ENCODE measurements at regions not wholly inside any gene's neighbourhood (a gene's known extent, or its start where the extent isn't known, plus 50 kb on each side); places are given as distances from the start of the nearest gene placed in this dataset.

DNA sequence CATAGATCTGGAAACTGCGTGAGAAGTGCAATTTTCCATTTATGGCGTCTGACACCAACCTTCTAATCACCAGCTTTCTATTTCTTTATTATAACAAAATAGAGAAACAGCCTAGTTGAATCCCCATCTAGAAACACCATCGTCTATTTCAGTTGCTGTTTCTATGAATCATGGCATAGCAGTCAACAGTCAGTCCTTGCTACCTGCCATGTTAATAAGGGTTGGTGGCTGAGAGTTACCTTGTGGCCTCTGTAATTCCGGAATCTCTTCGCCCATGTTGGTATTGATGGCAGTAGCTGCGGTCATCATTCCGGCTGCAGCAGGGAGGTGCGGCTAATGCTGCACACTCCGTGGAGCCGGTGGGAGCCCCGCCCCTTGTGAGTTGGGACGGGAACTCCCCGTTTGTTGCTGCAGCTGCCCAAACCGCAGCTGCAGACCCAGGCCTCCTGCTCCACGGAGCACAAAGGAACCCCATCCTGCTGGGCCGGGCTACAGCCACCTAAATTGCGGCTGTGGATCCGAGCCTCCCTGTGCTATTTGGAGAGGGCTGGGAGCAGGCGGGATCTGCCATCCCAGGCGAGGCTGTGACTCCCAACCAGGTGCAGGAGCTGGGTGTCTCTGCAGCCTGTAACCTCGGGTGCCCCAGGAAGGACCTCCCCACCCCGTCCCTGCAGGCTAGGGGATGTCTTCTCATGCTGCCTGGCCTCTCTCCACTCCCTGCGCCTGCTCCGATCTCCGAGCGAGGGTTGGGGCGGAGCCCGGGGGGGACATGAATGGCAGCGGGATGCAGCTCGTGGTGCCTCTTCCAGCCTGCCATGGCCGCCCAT, 115.4 kb upstream of the STK26 start:
- no peak for DNase-seq

DNA sequence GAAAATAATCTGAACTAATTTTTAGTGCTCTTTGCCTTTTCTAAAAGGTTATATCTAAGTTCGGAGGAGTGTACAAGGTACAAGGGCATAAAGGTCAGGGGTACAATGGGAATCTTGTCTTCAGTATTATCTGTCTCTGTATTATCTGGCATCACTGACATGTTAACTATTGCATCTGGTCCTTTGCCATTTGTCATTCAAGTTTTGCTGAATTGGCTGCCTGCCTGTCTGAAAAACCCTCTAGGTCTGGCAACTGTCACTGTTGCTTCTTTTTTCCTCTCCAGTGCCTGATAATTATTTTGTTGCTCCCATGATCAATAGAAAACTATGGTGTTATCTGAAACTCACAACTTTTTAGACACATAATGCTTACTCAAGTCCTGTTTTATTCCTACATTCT, 112.5 kb upstream of the STK26 start:
- no peak for DNase-seq

DNA sequence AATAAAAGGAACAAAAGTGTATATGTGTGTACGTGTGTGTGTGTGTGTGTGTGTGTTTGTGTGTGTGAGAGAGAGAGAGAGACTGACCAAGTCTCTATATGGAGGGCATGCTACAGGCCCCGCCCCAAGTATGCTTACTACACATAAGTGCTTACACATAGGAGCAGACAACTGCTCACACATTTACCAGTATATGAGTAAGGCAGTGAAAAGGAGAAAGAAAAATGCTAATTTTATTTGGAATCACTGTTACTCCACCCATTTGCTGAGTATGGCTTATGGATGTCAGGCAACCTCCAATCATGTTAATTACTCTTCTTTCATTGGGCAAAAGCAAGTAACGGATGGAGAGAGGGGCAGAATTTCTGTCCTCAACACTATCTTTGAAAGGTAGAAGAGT, 107.6 kb upstream of the STK26 start:
- no peak for DNase-seq

DNA sequence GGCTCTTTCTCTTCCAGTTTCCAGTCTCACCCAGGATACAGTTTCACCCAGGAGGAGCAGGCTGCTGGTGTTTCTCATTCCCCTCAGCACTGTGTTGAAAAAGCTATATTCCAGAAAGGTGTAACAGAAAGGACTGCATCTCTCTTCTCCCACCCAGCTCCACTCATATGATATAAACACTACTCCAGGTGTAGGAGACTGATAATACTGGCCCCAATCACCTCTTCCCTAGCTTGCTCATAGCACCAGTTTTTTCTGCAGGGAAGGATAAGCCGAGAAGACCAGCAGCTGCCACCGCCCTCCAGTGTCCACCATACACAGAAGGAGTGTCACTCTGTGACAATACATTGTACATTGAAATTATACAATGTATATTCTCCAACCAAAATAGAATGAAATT, 105.5 kb upstream of the STK26 start:
- DNase-seq = no peak

DNA sequence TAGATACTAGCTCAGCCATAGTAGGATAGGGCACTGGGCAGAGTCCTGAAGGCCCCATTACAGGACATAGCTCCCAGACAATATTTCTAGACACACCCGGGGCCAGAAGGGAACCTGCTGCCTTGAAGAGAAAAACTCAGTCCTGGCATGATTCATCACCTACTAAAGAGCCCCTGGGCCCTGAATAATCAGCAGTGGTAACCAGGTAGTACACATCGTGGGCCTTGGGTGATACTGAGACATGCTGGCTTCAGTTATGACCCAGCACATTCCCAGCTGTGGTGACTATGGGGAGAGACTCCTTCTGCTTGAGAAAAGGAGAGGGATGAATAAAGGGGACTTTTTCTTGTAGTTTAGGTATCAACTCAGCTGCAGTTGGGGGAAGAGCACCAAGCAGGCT, 104.3 kb upstream of the STK26 start:
- no peak for DNase-seq

DNA sequence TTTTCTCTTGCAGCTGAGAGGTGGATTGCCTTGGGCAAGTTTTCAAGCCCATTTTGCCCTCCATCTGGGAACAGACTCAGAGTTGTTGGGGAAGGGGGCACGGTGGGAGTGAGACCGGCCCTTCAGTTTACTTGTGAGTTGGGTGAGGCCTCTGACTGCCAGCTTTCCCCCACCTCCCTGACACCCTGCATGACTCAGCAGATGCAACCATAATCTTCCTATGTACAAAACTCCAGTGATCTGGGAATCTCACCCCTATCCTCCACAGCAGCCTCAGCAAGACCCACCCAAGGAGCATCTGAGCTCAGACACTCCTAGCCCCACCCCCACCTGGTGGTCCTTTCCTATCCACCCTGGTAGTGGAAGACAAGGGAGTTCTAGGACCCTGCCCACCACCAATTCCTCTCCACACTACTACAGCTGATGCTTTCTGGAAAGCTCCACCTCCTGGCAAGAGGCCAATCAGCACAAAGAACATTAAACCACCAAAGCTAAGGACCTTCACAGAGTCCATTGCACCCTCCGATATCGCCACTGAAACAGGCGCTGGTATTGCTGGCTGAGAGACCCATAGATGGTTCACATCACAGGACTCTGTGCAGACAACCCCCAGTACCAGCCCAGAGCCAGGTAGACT, 99.4 kb upstream of the STK26 start:
- no peak for DNase-seq

DNA sequence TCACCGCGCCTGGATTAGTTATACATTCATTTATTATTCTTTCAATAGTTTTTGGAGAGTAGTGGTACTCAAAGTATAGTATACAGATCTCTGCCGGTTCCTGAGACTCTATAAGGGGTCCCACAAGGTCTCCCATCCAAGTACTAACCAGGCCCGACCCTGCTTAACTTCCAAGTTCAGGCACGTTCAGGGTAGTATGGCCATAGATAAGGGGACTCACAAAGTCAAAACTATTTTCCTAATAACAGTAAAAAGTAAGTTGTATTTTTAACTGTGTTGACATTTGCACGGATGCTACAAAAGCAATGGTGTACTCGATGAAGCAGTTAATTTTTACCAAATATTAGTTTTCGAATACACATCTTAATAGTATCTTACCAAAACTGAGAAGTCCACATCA, 84.4 kb upstream of the STK26 start:
- DNase-seq = no peak

DNA sequence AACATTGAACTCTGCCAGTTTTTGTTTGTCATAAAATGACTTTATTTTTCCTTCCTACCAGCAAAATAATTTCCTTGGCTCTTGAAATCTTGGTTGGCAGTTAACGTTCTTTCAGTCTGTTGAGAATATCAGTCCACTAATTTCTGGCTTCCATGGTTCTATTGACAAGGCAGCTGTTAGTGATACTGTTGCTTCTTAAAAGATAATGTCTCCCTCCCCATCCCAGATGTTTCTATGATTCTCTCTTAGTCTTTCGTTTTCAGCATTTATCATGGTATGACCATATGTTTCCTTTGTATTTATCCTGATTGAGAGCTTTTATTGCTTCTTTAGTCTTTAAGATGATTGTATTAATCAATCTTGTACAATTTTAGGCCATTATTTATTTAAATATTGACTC, 81.1 kb upstream of the STK26 start:
- DNase-seq = no peak

DNA sequence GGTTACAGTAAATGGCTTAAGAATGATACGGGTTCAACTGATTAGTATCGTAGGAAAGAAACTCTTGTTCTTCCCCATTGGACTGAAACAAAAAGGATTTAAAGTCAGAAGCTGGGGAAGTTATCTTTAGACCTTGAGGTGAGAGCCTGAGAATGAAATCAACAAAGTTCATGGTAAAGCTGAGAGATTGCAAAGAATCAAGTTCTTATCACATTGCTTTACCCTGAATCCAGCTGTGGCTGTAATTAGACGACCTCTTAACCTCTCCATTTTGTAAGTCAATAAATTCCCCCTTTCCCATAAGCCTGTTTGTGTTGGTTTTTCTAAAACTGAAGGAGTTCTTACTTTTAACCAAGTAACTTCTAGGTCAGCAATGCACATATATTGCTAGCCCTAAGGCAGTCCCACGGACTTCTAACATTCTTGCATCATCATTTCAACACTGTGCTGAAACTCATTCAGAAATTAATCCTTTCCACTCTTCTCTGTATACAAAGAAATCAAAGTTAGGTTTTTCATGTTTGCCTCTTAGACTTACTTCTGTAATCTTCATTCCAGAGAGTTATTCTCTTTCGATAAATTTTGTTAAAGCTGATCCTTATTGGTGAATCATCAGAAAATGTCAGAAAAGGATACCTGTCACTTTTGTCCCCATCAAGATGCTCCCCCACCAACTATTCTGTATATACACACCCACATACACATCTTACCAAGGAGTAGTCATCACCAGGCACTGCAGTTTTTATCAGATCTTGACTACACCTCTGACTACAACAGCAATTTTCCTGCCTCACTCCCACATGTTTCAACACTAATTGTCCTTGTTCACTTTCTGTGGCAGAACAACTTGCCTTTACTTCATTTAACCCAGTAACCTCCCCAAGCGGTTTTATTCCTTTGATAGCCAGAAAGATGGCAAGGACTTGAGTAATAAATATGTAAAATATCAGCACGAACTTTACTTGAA, 77.9 kb upstream of the STK26 start:
- no peak for DNase-seq

DNA sequence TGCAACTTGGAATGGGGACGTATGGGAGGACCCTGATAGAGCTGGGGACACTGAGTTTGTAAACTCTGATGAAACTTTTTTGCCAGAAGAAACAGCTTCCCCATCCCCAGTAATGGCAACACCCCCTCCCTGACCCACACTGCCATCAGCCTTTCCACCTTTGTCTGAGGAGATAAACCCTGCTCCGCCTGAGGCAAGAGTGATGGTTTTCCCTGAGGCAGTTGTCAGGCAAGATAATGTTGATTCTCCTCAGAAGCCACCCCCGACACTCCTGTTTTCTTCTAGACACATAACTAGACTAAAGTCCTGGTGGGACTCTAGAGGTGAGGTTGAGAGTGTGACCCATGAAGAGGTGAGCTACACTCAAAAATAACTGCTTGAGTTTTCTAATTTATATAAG, 71.9 kb upstream of the STK26 start:
- DNase-seq = no peak

DNA sequence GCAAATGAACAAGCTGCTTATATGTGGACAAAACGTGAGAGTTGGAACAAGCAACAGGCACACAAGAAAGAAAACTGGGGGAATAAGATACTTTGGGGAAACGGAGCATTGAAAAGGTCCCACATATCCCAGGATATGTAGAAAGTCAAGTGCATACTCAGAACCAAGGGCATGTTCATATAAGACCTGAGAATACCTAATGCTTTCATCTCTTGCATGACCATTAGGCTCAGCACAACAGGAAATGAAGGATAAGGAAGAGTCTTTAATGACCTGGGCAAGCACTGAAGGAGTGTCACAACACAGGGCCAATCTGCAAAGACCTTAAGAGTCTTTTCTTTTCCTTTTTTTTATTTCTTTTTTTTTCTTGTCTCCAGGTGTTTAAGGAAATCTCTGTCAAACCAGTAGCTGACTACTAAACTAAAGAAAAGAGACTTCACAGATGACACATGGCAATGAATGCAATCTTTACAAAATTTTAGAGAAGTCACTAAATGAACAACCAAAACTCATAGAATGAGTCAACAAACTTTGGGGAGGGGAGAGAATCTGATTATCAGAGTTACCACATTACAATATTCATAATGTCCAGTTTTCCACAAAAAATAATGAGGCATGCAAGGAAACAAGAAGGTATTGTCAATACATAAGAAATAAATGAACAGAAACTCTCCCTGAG, 67.9 kb upstream of the STK26 start:
- DNase-seq = no peak

DNA sequence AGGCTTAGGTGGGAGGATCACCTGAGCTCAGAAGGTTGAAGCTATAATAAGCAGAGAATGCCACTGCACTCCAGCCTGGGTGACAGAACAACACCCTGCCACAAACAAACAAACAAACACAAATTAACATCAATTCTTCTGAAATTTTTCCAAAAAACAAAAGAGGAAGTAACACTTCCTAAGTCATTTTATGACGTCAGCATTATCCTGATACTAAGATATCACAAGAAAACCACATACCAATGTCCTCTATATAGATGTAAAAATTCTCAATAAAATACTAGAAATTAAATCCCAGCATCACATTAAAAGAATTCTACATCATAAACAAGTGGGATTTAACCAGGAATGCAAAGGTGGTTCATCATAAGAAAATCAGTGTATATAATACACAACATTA, 64.4 kb upstream of the STK26 start:
- no peak for DNase-seq

DNA sequence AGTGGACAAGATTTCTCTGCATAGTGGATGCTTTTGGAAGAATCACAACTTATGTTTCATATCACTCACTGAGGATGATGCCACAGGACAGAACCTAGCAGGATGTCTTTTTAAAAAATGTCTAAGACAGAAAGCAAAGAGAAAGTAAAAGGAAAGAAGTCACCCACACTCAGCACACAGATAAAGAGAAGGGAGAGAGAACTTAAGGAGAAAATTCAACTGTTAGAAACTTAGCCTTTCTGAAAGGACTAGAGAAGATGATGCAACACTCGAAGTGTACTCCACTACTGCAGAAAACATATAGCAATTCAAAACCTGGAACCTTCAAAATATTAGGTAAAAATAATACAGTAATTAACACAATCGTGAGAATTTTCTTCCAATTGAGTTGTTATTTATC, 52.8 kb upstream of the STK26 start:
- DNase-seq = no peak

Measured in central memory CD4-positive, alpha-beta T cell (primary cell).